Hepatocyte (in vitro differentiated cells): ENCODE measurements at regions not wholly inside any gene's neighbourhood (a gene's known extent, or its start where the extent isn't known, plus 50 kb on each side); places are given as distances from the start of the nearest gene placed in this dataset.

ENCODE experiments used
- DNase-seq: peaks from one replicate; pipeline ENCODE4 v3.0.0-alpha.2; 2016; ENCODE audit warnings: low spot score
- H2AFZ ChIP-seq: fragments of 200-600 bp; sonication (generic); 2 replicates; pipeline ENCODE4 v1.6.0; 2016; ENCODE audit warnings: antibody characterized with exemption, mild to moderate bottlenecking
- H3K27ac ChIP-seq: fragments of 200-600 bp; sonication (generic); 2 replicates; pipeline ENCODE4 v1.5.1; 2016; ENCODE audit warnings: mild to moderate bottlenecking
- H3K27me3 ChIP-seq: fragments of 200-600 bp; sonication (generic); 2 replicates; pipeline ENCODE4 v1.6.1; 2016
- H3K36me3 ChIP-seq: fragments of 200-600 bp; sonication (generic); replicated peaks from 2 replicates; pipeline ENCODE4 v1.5.1; 2016; ENCODE audit warnings: low read depth; ENCODE audit not compliant: insufficient read depth
- H3K4me1 ChIP-seq: fragments of 200-600 bp; sonication (generic); 2 replicates; pipeline ENCODE4 v1.5.1; 2016; ENCODE audit warnings: mild to moderate bottlenecking, moderate library complexity; ENCODE audit not compliant: insufficient read depth
- H3K4me2 ChIP-seq: fragments of 200-600 bp; sonication (generic); 2 replicates; pipeline ENCODE4 v1.6.0; 2016
- H3K4me3 ChIP-seq: fragments of 200-600 bp; sonication (generic); 2 replicates; pipeline ENCODE4 v1.5.1; 2016; ENCODE audit warnings: mild to moderate bottlenecking
- H3K79me2 ChIP-seq: fragments of 200-600 bp; sonication (generic); 2 replicates; pipeline ENCODE4 v1.6.0; 2017; ENCODE audit warnings: mild to moderate bottlenecking
- H3K9me2 ChIP-seq: fragments of 200-600 bp; sonication (generic); replicated peaks from 2 replicates; pipeline ENCODE4 v1.6.0; 2017; ENCODE audit warnings: mild to moderate bottlenecking; ENCODE audit not compliant: insufficient read depth
- H3K9me3 ChIP-seq: fragments of 200-600 bp; sonication (generic); 2 replicates; pipeline ENCODE4 v1.5.1; 2016; ENCODE audit warnings: low read depth, mild to moderate bottlenecking
- H4K20me1 ChIP-seq: fragments of 200-600 bp; sonication (generic); 2 replicates; pipeline ENCODE4 v1.6.0; 2016; ENCODE audit warnings: mild to moderate bottlenecking; ENCODE audit not compliant: insufficient read depth, poor library complexity, severe bottlenecking
- EZH2 ChIP-seq: fragments of 200-600 bp; sonication (generic); IDR thresholded peaks from 2 replicates; pipeline ENCODE4 v1.6.1; 2016; ENCODE audit warnings: antibody characterized with exemption, mild to moderate bottlenecking, borderline replicate concordance
- EZH2phosphoT487 ChIP-seq: fragments of 200-600 bp; sonication (generic); IDR thresholded peaks from one replicate; pipeline ENCODE4 v1.6.1; 2018; ENCODE audit warnings: antibody characterized with exemption, mild to moderate bottlenecking, low read depth, moderate library complexity; ENCODE audit not compliant: unreplicated experiment, severe bottlenecking
- WGBS: methylation state at CpG from one replicate; pipeline ENCODE4 v1.1.6; 2016; ENCODE audit warnings: low lambda C conversion rate; ENCODE audit errors: missing lambda C conversion rate; 5-methylcytosine and 5-hydroxymethylcytosine counted together
- TF ChIP-seq, protein P1 (sequence below): fragments of 200-600 bp; sonication (generic); IDR thresholded peaks from 2 replicates; pipeline ENCODE4 v1.5.1; 2016; ENCODE audit warnings: antibody characterized with exemption, mild to moderate bottlenecking; ENCODE audit not compliant: poor library complexity

DNA sequence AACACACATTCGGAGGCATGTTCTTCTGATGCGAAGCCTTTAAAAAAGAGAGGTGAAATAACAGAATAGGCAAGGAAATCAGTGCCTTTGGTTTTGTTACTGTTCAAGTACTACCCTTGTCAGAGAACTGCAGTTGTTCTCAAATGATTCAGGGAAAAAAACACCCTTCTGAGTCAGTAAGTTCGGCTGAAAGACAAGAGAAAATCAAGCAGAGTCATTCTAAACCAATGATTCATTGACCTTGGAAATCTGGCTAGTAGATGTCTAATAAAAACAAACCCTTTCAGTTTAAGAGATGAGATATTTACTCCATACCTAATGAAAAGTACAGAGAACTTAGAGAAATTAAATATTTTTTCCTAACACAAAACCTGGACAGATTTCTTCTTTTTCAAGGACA is 72.7 kb upstream of the ABI3BP start:
- Histone ChIP-seq H3K9me3 (no peaks in the 10 kb centered on the region), H2AFZ (no peak overlapping the region), H4K20me1 (no peaks in the 10 kb centered on the region), H3K27me3 (no peaks in the 10 kb centered on the region), H3K27ac (peak overlapping the region; percentile 26), H3K36me3 (no peaks in the 10 kb centered on the region), H3K4me1 (peaks cover 13% of the 10 kb centered on the region), H3K4me2 (peak overlapping the region; percentile 33), H3K79me2 (no peaks in the 10 kb centered on the region), H3K9me2 (no peaks in the 10 kb centered on the region), H3K4me3 (no peak overlapping the region)
- peak; percentile 13 for DNase-seq
- TF ChIP-seq EZH2phosphoT487 (no peak), EZH2 (no peak)
- TF ChIP-seq, protein P1, sequence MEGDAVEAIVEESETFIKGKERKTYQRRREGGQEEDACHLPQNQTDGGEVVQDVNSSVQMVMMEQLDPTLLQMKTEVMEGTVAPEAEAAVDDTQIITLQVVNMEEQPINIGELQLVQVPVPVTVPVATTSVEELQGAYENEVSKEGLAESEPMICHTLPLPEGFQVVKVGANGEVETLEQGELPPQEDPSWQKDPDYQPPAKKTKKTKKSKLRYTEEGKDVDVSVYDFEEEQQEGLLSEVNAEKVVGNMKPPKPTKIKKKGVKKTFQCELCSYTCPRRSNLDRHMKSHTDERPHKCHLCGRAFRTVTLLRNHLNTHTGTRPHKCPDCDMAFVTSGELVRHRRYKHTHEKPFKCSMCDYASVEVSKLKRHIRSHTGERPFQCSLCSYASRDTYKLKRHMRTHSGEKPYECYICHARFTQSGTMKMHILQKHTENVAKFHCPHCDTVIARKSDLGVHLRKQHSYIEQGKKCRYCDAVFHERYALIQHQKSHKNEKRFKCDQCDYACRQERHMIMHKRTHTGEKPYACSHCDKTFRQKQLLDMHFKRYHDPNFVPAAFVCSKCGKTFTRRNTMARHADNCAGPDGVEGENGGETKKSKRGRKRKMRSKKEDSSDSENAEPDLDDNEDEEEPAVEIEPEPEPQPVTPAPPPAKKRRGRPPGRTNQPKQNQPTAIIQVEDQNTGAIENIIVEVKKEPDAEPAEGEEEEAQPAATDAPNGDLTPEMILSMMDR = no peak
- WGBS = 68% methylated on average over 3 of the region's 3 CpGs

DNA sequence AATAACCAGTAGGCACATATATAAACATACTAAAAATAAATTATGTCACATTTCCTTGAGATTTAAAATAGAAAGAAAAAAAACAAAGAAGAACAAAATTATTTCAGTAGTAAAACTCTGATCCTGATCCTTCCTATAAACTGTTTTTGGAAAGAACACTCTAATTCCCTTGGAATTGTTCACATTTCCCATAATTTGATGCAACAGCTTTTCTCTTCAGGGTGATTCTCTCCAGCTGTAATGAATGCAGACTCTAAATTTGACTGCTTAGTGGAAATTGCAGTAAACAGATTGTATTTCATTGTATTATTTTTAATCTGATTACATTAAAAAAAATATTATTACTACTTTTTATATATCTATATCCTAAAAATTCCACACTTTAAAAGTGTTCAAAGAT is 70.2 kb upstream of the ABI3BP start:
- DNase-seq = no peak

DNA sequence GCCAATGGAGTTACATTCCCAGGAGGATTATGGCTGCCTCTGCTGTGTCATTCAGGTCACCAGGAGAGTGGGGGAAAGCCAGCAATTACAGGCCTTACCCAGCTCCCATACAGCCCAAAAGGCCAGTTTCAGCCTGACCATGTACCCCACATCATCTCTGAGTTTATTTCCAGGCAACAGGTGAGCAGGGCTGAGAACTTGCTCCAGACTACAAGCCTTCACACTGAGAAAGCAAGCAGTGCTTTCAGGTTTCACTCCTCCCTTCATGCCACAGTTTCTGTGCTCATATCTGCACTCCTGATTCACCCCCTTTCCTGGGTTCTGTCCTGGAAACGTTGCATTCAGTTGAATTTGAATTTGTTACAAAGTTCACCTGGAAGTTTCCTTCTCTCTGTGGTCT is 68.1 kb upstream of the ABI3BP start:
- H2AFZ ChIP-seq = no peak overlapping the region
- H3K9me2 ChIP-seq = no peaks in the 10 kb centered on the region
- H3K79me2 ChIP-seq = no peaks in the 10 kb centered on the region
- no peak overlapping the region for H3K27ac ChIP-seq
- H3K4me1 ChIP-seq = no peaks in the 10 kb centered on the region
- no peak overlapping the region for H3K4me2 ChIP-seq
- no peak overlapping the region for H3K4me3 ChIP-seq
- DNase-seq = no peak
- WGBS = 82% methylated on average over 1 of the region's 1 CpG
- H4K20me1 ChIP-seq = no peaks in the 10 kb centered on the region
- H3K9me3 ChIP-seq = peaks cover 8% of the 10 kb centered on the region
- H3K36me3 ChIP-seq = no peaks in the 10 kb centered on the region
- TF ChIP-seq, protein P1 = no peak
- no peak for TF ChIP-seq EZH2phosphoT487
- TF ChIP-seq EZH2 = no peak
- no peaks in the 10 kb centered on the region for H3K27me3 ChIP-seq

More for the DNA sequence above, 70.2 kb upstream of the ABI3BP start:
- Histone ChIP-seq H3K9me3 (peaks cover 8% of the 10 kb centered on the region), H4K20me1 (no peaks in the 10 kb centered on the region), H3K27ac (no peak overlapping the region), H3K79me2 (no peaks in the 10 kb centered on the region), H2AFZ (no peak overlapping the region), H3K9me2 (no peaks in the 10 kb centered on the region), H3K36me3 (no peaks in the 10 kb centered on the region), H3K4me1 (peaks cover 5% of the 10 kb centered on the region), H3K4me2 (no peak overlapping the region), H3K27me3 (no peaks in the 10 kb centered on the region), H3K4me3 (no peak overlapping the region)
- TF ChIP-seq EZH2 (no peak), EZH2phosphoT487 (no peak)
- TF ChIP-seq, protein P1 = no peak

DNA sequence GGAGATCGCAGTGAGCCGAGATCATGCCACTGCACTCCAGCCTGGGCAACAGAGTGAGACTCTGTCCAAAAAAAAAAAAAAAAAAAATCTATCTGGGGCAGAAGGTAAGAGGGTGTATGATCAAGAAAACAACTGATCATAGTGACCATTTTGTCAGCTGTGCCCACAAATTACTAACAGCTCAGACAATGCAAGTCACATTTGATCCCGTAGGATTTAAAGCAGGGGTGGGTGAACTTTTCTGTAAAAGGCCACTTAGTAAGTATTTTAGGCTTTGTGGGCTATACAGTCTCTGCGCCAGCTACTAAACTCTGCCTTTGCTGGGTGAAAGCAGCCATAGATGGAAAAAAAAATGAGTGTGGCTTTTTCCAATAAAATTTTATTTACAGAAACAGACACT is 57.6 kb upstream of the ABI3BP start:
- no peak for DNase-seq
- no peaks in the 10 kb centered on the region for H3K79me2 ChIP-seq
- H2AFZ ChIP-seq = no peak overlapping the region
- no peak overlapping the region for H3K27ac ChIP-seq
- H3K4me2 ChIP-seq = no peak overlapping the region
- H3K4me1 ChIP-seq = no peaks in the 10 kb centered on the region
- H3K36me3 ChIP-seq = no peaks in the 10 kb centered on the region
- H3K27me3 ChIP-seq = no peaks in the 10 kb centered on the region
- no peaks in the 10 kb centered on the region for H3K9me2 ChIP-seq
- WGBS = 86% methylated on average over 4 of the region's 4 CpGs
- no peaks in the 10 kb centered on the region for H4K20me1 ChIP-seq
- H3K4me3 ChIP-seq = no peak overlapping the region
- TF ChIP-seq EZH2 (no peak), EZH2phosphoT487 (no peak)
- TF ChIP-seq, protein P1 = no peak
- no peaks in the 10 kb centered on the region for H3K9me3 ChIP-seq
